GM18909 (cell line): ENCODE measurements at regions not wholly inside any gene's neighbourhood (a gene's known extent, or its start where the extent isn't known, plus 50 kb on each side); places are given as distances from the start of the nearest gene placed in this dataset.

Experiments
- ATAC-seq: cut with Tn5 transposase; IDR thresholded peaks from one replicate; pipeline ENCODE4 v1.9.1; 2021; ENCODE audit warnings: mild to moderate bottlenecking; ENCODE audit not compliant: unreplicated experiment, poor library complexity

- no peak for ATAC-seq
Observed at GRCh38 chr11:113584371-113584770, 109.2 kb upstream of the DRD2 start.

- ATAC-seq, result no peak
Observed at GRCh38 chr11:113581713-113582112, 106.5 kb upstream of the DRD2 start.

- no peak for ATAC-seq
Observed at GRCh38 chr11:113579292-113579940, 104.2 kb upstream of the DRD2 start.

- ATAC-seq, result no peak
Observed at GRCh38 chr11:113578715-113579250, 103.6 kb upstream of the DRD2 start.

GRCh38 chr11:113578033-113578380, 102.8 kb upstream of the DRD2 start:
- no peak for ATAC-seq

- no peak for ATAC-seq
Observed at GRCh38 chr11:113577356-113578032, 102.3 kb upstream of the DRD2 start.

- ATAC-seq, result no peak
Observed at GRCh38 chr11:113574586-113574985, 99.4 kb upstream of the DRD2 start.

- ATAC-seq, result no peak
Observed at GRCh38 chr11:113574171-113574570, 99.0 kb upstream of the DRD2 start.

- ATAC-seq, result no peak
Observed at GRCh38 chr11:113572136-113572735, 97.0 kb upstream of the DRD2 start.

- ATAC-seq, result no peak
Observed at GRCh38 chr11:113571531-113571930, 96.3 kb upstream of the DRD2 start.

GRCh38 chr11:113570906-113571305, 95.7 kb upstream of the DRD2 start:
- no peak for ATAC-seq

- no peak for ATAC-seq
Observed at GRCh38 chr11:113569391-113569790, 94.2 kb upstream of the DRD2 start.

GRCh38 chr11:113568566-113568965, 93.4 kb upstream of the DRD2 start:
- ATAC-seq, result no peak

- ATAC-seq, result no peak
Observed at GRCh38 chr11:113567867-113568544, 92.8 kb upstream of the DRD2 start.

- ATAC-seq, result no peak
Observed at GRCh38 chr11:113567097-113567496, 91.9 kb upstream of the DRD2 start.

GRCh38 chr11:113564527-113565130, 89.4 kb upstream of the DRD2 start:
- no peak for ATAC-seq

- no peak for ATAC-seq
Observed at GRCh38 chr11:113563766-113564526, 88.7 kb upstream of the DRD2 start.

GRCh38 chr11:113562981-113563461, 87.8 kb upstream of the DRD2 start:
- ATAC-seq, result no peak

- no peak for ATAC-seq
Observed at GRCh38 chr11:113562576-113562975, 87.4 kb upstream of the DRD2 start.

- ATAC-seq, result no peak
Observed at GRCh38 chr11:113557926-113558325, 82.7 kb upstream of the DRD2 start.
